Mesothelial cell of epicardium (in vitro differentiated cells): ENCODE measurements at regions not wholly inside any gene's neighbourhood (a gene's known extent, or its start where the extent isn't known, plus 50 kb on each side); places are given as distances from the start of the nearest gene placed in this dataset.

Experiments
- DNase-seq, 2 experiments: peaks; one replicate each; pipeline ENCODE4 v3.0.0; 2021; ENCODE audit warnings: low spot score in 2 of 2; ENCODE audit not compliant: unreplicated experiment in 2 of 2
- H3K27ac Mint-ChIP-seq: 2 replicates; pipeline ENCODE4 v1.8.0; 2021; ENCODE audit warnings: mixed read lengths
- H3K27me3 Mint-ChIP-seq: 2 replicates; pipeline ENCODE4 v1.8.0; 2021; ENCODE audit warnings: low read depth, mixed read lengths
- H3K36me3 Mint-ChIP-seq: 2 replicates; pipeline ENCODE4 v1.8.0; 2021; ENCODE audit warnings: mixed read lengths
- H3K4me1 Mint-ChIP-seq: 2 replicates; pipeline ENCODE4 v1.8.0; 2021; ENCODE audit warnings: mixed read lengths
- H3K4me3 Mint-ChIP-seq: 2 replicates; pipeline ENCODE4 v1.8.0; 2021; ENCODE audit warnings: mild to moderate bottlenecking, moderate library complexity, mixed read lengths
- H3K9me3 Mint-ChIP-seq: 2 replicates; pipeline ENCODE4 v1.8.0; 2021; ENCODE audit warnings: mixed read lengths
- CTCF ChIP-seq: fragments of 200-600 bp; sonication (generic); IDR thresholded peaks from one replicate; pipeline ENCODE4 v1.5.0; 2021; ENCODE audit warnings: antibody characterized with exemption; ENCODE audit not compliant: unreplicated experiment

- no peaks in the 10 kb centered on the region for H3K9me3 Mint-ChIP-seq
- H3K4me3 Mint-ChIP-seq, result no peak overlapping the region
- no peaks in the 10 kb centered on the region for H3K36me3 Mint-ChIP-seq
- no peaks in the 10 kb centered on the region for H3K4me1 Mint-ChIP-seq
- no peak for DNase-seq
- TF ChIP-seq CTCF, result no peak
- H3K27me3 Mint-ChIP-seq, result peaks cover 74% of the 10 kb centered on the region
- H3K27ac Mint-ChIP-seq, result no peak overlapping the region
Observed at GRCh38 chr6:793261-793660, 100.3 kb upstream of the EXOC2 start.

DNA sequence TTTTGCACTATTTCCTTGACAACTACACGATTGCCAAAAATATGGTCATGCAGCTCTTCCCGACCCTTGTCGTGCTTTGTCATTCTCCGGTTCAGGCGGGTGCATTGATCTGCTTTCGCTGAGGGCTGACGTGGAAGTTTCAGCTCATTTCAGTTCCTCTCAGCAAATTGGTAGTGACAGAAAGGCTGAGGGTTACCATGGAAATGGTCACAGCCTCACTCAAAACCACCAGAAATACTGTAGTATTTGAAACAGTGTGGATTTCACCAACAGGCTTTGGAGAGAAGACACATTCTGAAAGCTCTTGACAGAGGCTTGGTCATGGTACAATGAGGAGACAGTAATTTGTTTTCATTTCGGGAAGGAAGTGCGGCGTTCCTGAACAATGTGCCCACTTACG, 99.7 kb upstream of the EXOC2 start:
- no peak overlapping the region for H3K27ac Mint-ChIP-seq
- DNase-seq, result no peak
- no peaks in the 10 kb centered on the region for H3K4me1 Mint-ChIP-seq
- no peaks in the 10 kb centered on the region for H3K9me3 Mint-ChIP-seq
- no peak for TF ChIP-seq CTCF
- H3K4me3 Mint-ChIP-seq, result no peak overlapping the region
- H3K27me3 Mint-ChIP-seq, result peaks cover 68% of the 10 kb centered on the region
- no peaks in the 10 kb centered on the region for H3K36me3 Mint-ChIP-seq

DNA sequence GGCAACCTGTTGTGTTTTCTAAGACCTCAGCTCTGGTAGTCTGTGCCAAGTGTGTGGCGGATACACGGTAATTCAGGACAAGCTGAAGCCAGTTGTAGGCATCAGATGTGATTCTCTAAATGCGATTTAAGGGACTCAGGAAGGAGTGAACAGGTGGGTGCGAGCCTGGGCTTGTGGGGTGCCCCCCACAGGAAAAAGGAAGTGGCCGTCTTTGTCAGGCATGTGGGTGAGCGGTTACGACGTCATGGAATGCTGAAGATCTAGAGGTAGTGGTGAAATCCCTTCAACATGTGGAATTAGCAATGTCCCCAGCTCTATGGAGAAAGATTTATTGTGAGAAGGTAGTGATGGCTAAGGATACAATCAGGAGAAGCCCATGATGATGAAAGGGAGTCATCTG, 95.1 kb upstream of the EXOC2 start:
- Mint-ChIP-seq H3K4me1 (no peaks in the 10 kb centered on the region), H3K27ac (no peak overlapping the region), H3K9me3 (no peaks in the 10 kb centered on the region), H3K27me3 (peaks cover 26% of the 10 kb centered on the region), H3K36me3 (no peaks in the 10 kb centered on the region), H3K4me3 (no peak overlapping the region)
- no peak for TF ChIP-seq CTCF
- no peak for DNase-seq

DNA sequence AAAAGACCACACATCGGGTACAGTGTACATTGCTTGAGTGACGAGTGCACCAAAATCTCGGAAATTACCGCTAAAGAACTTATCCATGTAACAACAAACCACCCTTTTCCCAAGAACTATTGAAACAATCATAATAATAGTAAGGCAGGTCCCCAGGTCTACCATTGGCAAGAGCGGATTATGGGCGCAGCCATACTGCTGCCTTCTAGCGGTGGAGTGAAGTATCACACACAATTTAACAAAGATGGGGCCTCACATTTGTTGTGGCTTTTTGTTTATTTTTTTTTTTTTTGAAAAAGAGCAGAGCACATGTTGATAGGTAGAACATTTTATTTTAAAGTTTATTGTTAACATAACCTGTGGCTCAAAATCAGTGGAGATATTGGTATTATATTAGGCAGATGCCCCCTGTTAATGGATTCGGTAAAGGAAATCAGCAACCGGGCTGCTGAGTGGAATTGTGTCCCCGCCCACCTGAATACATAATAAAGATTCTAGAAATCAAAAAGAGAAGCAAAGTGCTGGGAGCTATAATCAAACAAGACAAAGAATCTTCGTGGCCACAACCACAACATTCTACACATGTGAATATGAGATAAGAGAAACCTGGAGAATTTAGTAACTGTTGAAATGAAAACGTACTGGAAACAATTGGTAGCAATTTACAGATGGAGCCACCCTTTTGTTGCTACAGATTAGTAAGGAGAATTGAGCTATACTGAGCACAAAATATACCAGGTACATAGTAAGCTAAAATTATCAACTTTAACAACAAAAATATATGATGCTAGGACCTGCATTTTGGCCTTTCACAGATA, 94.2 kb upstream of the EXOC2 start:
- H3K9me3 Mint-ChIP-seq, result no peaks in the 10 kb centered on the region
- no peaks in the 10 kb centered on the region for H3K36me3 Mint-ChIP-seq
- no peak for DNase-seq

DNA sequence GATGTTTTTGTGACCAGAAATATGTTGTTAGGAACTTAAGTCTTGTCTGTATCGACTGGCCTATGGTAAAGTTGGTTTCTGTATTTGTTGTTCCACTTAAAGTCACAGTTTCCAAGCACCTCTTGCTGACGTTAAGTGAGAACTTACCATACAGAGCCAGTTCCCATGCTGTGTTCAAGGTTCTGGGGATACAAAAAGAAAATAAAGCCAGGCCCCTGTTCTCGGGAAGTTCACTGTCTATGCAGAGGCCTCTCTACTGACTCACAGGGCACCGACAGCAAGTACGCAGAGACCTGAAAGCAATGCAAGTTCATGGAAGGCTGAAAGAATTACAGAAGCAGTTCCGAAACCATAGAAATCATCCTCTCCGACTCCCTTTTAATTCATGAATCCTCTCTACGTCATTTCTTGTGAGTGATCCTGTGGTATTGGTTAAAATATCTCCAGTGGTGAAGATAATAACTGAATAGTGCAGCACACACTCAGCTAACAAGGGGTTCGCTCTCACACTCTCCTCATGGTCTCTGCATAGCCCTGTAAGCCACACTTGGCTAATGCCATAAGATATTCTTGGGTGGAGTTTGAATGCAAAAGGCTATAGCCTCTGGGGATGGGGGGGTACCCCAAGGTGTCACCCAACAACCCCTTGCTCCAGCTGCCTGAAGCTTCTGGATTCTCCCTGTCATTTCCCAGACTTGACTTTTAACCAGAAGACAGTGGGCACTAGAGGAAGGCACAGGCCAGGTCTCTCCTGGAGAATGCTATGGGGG, 91.2 kb upstream of the EXOC2 start:
- TF ChIP-seq CTCF, result no peak
- H3K4me3 Mint-ChIP-seq, result no peak overlapping the region
- peaks cover 7% of the 10 kb centered on the region for H3K27me3 Mint-ChIP-seq
- DNase-seq, result no peak
- no peaks in the 10 kb centered on the region for H3K36me3 Mint-ChIP-seq
- no peaks in the 10 kb centered on the region for H3K9me3 Mint-ChIP-seq
- H3K4me1 Mint-ChIP-seq, result no peaks in the 10 kb centered on the region
- H3K27ac Mint-ChIP-seq, result no peak overlapping the region

More for the DNA sequence above, 94.2 kb upstream of the EXOC2 start:
- Mint-ChIP-seq H3K4me1 (no peaks in the 10 kb centered on the region), H3K27me3 (peaks cover 20% of the 10 kb centered on the region), H3K4me3 (no peak overlapping the region), H3K27ac (no peak overlapping the region)
- peak; percentile 68 for TF ChIP-seq CTCF
